ENCODE measurements at regions not wholly inside any gene's neighbourhood (a gene's known extent, or its start where the extent isn't known, plus 50 kb on each side); places are given as distances from the start of the nearest gene placed in this dataset.
A peak's percentile ranks its signal among the peaks of the same experiment; 100 is the strongest.

DNA sequence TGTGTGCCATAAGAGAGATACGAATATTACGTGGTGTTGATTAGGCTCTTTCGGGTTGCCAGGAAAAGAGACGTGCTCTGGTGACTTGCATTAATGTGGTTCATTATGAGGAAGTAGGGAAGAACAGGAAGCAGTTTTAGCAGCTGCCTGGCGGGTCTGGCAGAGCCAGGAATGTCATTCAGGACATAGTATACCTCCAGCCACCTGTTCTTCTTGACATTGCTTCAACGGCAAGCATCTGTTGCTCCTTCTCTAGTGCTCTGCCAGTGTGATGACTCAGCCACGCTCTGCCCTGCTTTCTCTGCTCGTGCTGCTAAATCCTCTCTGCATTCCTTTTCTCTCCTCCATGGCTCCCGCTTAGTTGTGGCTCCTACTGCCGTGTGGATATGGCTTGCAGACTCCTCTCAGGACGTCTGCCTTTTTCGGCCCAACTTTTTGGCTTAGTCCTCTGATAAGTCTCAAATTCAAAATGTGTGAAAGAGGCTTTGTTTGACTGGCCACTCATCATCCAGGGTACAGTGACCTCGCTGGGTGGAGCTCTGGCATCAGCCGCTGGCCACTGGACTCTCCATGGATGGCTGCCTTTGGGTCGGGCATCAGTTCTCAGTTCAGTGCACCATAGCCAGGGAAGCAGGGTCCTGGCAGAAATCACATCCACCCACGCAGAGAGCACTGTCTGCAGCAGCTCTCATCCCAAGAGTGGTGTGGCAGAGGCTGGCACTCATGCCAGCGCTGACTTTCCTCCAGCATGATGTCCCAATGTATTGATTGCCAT, 89.3 kb upstream of the KLF3 start:
- DNase-seq, result no peak
- H3K9me3 ChIP-seq, result peaks cover 0 to 4% (median 0%) of the 10 kb centered on the region in 11 donors
- H3K4me1 ChIP-seq, result peaks cover 0 to 24% (median 0%) of the 10 kb centered on the region in 9 donors
- no peaks in the 10 kb centered on the region for H3K27me3 ChIP-seq
- 69 to 72% methylated on average over 17 of the region's 17 CpGs for WGBS, 2 donors
- no peaks in the 10 kb centered on the region for H3K36me3 ChIP-seq
- no peak for TF ChIP-seq CTCF (IDR thresholded peaks at IDR 0.05)
- H3K4me3 ChIP-seq, result no peak overlapping the region
- H3K27ac ChIP-seq, result no peak overlapping the region
- intact Hi-C loops (cut with DNase I), result no loop called here
- peak in 1 of 8 donors; percentile 31 for ATAC-seq

DNA sequence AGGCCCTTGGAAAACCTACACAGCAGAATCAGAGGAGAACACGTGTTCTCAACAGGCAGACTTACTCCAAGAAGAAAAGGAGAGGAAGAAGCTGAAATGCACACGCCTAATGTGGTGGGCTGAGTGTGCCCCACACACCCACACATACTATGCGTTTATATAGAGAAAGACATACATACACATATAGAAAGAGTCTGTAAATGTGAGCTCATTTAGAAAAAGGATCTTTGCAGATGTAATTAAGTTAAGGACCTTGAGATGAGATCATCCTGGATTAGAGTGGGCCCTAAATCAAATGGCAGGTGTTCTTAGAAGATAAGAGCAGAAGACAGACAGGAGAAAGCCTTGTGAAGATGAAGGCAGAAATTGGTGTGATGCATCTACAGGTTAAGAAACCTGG, 87.2 kb upstream of the KLF3 start:
- TF ChIP-seq CTCF (IDR thresholded peaks at IDR 0.05), result no peak
- ATAC-seq, result no peak
- Histone ChIP-seq H3K27ac (no peak overlapping the region), H3K9me3 (no peaks in the 10 kb centered on the region), H3K4me3 (no peak overlapping the region), H3K36me3 (no peaks in the 10 kb centered on the region), H3K27me3 (no peaks in the 10 kb centered on the region), H3K4me1 (peaks cover 0 to 30% (median 0%) of the 10 kb centered on the region in 9 donors)
- intact Hi-C loops (cut with DNase I), result no loop called here
- DNase-seq, result no peak
- WGBS, 2 donors, result 85 to 93% methylated on average over 3 of the region's 3 CpGs

DNA sequence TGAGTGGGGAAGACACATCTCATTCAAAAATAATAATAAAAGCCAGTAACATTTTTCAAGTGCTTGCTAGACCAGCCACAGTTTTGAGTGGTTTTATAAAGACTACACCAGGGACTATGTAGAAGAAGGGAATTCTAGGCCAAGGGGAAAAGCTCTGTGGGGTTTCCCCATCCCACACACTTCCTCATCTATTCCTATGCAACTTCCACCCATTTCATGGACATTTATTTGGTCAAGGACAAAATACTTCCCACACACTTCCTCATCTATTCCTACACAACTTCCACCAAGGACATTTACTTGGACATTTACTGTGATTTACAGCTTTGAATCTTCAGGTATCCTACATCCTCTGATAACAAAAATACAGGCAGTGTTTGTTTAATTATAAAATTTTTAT, 86.5 kb upstream of the KLF3 start:
- intact Hi-C loops (cut with DNase I), result no loop called here
- Histone ChIP-seq H3K4me1 (peaks cover 0 to 36% (median 0%) of the 10 kb centered on the region in 9 donors), H3K27me3 (no peaks in the 10 kb centered on the region), H3K4me3 (no peak overlapping the region), H3K27ac (no peak overlapping the region), H3K9me3 (no peaks in the 10 kb centered on the region), H3K36me3 (no peaks in the 10 kb centered on the region)
- no peak for DNase-seq
- no peak for TF ChIP-seq CTCF (IDR thresholded peaks at IDR 0.05)
- ATAC-seq, result no peak

DNA sequence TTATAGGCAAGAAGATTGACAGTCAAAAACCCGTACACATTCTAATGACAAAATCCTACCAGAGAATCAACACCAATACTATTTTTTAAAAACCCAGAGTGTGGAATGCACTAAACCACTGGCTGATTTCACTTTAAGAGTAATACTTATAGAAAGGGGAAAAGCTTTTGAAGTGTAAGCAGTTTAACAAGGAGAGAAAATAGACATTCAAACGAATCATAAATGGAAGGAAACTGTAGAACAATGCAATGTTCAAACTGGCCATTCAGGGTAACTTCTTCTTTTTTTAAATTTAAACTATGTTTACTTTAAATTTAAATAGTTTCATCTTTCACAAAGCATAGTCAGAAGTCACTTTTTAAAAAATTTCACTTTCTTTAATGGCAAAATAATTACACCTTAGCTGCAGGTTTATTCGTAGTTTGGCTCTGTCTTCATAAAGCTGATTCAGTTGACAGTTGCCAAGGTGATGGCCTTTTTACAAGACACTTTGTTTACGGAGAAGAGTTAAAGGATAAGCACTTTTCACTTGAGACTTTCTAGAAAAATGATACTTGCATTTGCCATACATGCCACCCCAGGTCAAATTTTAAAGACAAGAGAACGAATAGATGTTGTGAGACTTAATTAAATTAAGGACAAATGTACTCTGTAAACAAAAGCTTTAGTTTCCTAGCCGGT, 82.4 kb upstream of the KLF3 start:
- no peaks in the 10 kb centered on the region for H3K27me3 ChIP-seq
- no peak for TF ChIP-seq CTCF (IDR thresholded peaks at IDR 0.05)
- no peak overlapping the region for H3K27ac ChIP-seq
- H3K9me3 ChIP-seq, result peaks cover 0 to 3% (median 0%) of the 10 kb centered on the region in 11 donors
- no peaks in the 10 kb centered on the region for H3K36me3 ChIP-seq
- WGBS, 2 donors, result 64 to 65% methylated on average over 6 of the region's 6 CpGs
- DNase-seq (no peak), ATAC-seq (no peak)
- peaks cover 0 to 37% (median 0%) of the 10 kb centered on the region in 9 donors for H3K4me1 ChIP-seq
- H3K4me3 ChIP-seq, result no peak overlapping the region
- intact Hi-C loops (cut with DNase I), result no loop called here

Measured in heart right ventricle (tissue), 16 donors.